Right lobe of liver (tissue), 4 donors: ENCODE measurements at regions not wholly inside any gene's neighbourhood (a gene's known extent, or its start where the extent isn't known, plus 50 kb on each side); places are given as distances from the start of the nearest gene placed in this dataset.

Source experiments
- POLR2A ChIP-seq: fragments of 450-650 bp; IDR thresholded peaks from one replicate; pipeline ENCODE4 v1.6.1; 2017; ENCODE audit warnings: antibody characterized with exemption, mild to moderate bottlenecking
- TF ChIP-seq, protein P1 (sequence below), 4 donors: fragments of 200-600 bp in 3 of 4; fragments of 450-650 bp in 1 of 4; IDR thresholded peaks; one replicate each; pipeline versions ENCODE4 v1.5.1 to v1.8.0; 2016 to 2022; ENCODE audit warnings: antibody characterized with exemption in 4 of 4, mild to moderate bottlenecking in 2 of 4
- donor health status: DM: no; HTN: no; CAD: no.
- donor health status: DM: no; HTN: no; CAD: no.
- donor health status: DM: no; HTN: yes; CAD: no.

DNA sequence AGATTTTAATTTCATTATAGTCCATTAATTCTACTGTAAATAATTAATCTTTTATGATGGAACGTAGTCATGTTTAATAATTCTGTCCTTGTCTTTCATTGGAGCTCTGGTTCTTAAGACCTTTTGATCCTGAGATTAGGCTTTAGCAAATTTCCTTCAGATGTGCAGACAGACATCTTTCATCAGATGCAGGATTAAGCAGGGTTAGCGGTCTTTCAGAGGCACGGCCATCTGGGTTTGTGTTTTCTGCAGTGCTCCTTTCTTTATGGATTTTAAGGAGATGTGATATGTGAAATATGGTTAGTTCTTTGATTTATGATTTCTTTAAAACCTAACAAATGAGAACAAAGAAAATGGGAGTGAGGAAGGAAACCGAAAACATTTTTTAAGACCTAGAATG is 643.9 kb upstream of the SGCG start:
- TF ChIP-seq, protein P1, sequence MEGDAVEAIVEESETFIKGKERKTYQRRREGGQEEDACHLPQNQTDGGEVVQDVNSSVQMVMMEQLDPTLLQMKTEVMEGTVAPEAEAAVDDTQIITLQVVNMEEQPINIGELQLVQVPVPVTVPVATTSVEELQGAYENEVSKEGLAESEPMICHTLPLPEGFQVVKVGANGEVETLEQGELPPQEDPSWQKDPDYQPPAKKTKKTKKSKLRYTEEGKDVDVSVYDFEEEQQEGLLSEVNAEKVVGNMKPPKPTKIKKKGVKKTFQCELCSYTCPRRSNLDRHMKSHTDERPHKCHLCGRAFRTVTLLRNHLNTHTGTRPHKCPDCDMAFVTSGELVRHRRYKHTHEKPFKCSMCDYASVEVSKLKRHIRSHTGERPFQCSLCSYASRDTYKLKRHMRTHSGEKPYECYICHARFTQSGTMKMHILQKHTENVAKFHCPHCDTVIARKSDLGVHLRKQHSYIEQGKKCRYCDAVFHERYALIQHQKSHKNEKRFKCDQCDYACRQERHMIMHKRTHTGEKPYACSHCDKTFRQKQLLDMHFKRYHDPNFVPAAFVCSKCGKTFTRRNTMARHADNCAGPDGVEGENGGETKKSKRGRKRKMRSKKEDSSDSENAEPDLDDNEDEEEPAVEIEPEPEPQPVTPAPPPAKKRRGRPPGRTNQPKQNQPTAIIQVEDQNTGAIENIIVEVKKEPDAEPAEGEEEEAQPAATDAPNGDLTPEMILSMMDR (IDR thresholded peaks at IDR 0.05): no peak
- TF ChIP-seq POLR2A: no peak
